ENCODE measurements at regions not wholly inside any gene's neighbourhood (a gene's known extent, or its start where the extent isn't known, plus 50 kb on each side); places are given as distances from the start of the nearest gene placed in this dataset.
"Not testable (repeated sequence)": the region's sequence is repeated elsewhere in the genome, so short reads cannot be mapped to it uniquely, and the experiment has no call there.

- DNase-seq (ENCODE audit: low read depth, low spot score); in situ Hi-C loops (cut with HindIII; ENCODE audit: low pct_unique_long_range_greater_than_20kb, low sequenced_read_pairs): not testable (repeated sequence)
These were observed 322.2 kb upstream of the PLGLB2 start for GRCh38 chr2:87425717-87426116.

GRCh38 chr2:87428452-87429130 is 319.3 kb upstream of the PLGLB2 start:
- in situ Hi-C loops (cut with HindIII; ENCODE audit: low pct_unique_long_range_greater_than_20kb, low sequenced_read_pairs); DNase-seq (ENCODE audit: low read depth, low spot score): not testable (repeated sequence)

DNA sequence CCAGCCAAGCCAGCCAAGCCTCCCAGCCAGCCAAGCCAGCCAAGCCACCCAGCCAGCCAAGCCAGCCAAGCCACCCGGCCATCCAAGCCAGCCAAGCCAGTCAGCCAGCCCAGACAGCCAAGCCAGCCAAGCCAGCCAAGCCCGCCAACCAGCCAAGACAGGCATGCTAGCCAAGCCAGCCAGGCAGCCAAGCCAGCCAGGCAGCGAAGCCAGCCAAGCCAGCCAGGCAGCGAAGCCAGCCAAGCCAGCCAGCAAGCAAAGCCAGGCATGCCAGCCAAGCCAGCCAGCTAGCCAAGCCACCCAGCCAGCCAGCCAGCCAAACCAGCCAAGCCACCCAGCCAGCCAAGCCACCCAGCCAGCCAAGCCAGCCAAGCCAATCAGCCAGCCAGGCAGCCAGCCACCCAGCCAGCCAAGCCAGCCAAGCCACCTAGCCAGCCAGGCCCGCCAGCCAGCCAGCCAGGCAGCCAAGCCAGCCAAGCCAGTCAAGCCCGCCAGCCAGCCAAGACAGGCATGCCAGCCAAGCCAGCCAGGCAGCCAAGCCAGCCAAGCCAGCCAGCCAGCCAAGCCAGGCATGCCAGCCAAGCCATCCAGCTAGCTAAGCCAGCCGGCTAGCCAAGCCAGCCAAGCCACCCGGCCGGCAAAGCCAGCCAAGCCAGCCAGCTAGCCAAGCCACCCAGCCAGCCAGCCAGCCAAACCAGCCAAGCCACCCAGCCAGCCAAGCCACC is 318.5 kb upstream of the PLGLB2 start:
- DNase-seq (ENCODE audit: low read depth, low spot score); in situ Hi-C loops (cut with HindIII; ENCODE audit: low pct_unique_long_range_greater_than_20kb, low sequenced_read_pairs): not testable (repeated sequence)

DNA sequence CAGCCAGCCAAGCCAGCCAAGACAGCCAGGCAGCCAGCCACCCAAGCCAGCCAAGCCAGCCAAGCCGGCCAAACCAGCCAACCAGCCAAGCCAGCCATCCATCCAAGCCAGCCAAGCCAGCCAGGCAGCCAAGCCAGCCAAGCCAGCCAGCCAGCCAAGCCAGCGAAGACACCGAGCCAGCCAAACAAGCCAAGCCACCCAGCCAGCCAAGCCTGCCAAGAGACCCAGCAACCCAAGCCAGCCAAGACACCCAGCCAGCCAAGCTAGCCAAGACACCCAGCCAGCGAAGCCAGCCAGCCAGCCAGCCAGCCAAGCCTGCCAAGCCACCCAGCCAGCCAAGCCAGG is 318.0 kb upstream of the PLGLB2 start:
- in situ Hi-C loops (cut with HindIII; ENCODE audit: low pct_unique_long_range_greater_than_20kb, low sequenced_read_pairs); DNase-seq (ENCODE audit: low read depth, low spot score): not testable (repeated sequence)

GRCh38 chr2:87431051-87431450 is 316.8 kb upstream of the PLGLB2 start:
- DNase-seq (ENCODE audit: low read depth, low spot score); in situ Hi-C loops (cut with HindIII; ENCODE audit: low pct_unique_long_range_greater_than_20kb, low sequenced_read_pairs): not testable (repeated sequence)

GRCh38 chr2:87432711-87433453 is 315.0 kb upstream of the PLGLB2 start:
- in situ Hi-C loops (cut with HindIII; ENCODE audit: low pct_unique_long_range_greater_than_20kb, low sequenced_read_pairs); DNase-seq (ENCODE audit: low read depth, low spot score): not testable (repeated sequence)

DNA sequence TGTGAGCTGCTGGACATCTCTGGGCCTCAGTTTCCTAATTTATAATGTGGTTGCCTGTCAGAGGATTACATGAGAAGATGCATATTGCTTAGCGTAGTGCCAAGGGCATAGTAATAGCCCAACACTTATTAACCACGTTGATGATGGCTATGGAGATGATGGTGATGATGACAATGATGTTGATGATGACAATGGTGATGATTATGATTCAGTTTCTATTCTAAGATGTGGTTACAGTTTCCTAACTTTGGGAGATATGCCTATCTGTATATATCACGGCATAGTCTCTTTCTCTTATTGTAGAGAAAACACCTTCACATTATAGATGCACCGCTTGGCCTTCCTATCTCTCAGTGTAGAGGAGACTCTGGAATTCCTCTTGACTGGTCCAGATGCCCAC is 311.9 kb upstream of the PLGLB2 start:
- DNase-seq (ENCODE audit: low read depth, low spot score); in situ Hi-C loops (cut with HindIII; ENCODE audit: low pct_unique_long_range_greater_than_20kb, low sequenced_read_pairs): not testable (repeated sequence)

GRCh38 chr2:87437701-87438260 is 310.1 kb upstream of the PLGLB2 start:
- in situ Hi-C loops (cut with HindIII; ENCODE audit: low pct_unique_long_range_greater_than_20kb, low sequenced_read_pairs) = not testable (repeated sequence)

DNA sequence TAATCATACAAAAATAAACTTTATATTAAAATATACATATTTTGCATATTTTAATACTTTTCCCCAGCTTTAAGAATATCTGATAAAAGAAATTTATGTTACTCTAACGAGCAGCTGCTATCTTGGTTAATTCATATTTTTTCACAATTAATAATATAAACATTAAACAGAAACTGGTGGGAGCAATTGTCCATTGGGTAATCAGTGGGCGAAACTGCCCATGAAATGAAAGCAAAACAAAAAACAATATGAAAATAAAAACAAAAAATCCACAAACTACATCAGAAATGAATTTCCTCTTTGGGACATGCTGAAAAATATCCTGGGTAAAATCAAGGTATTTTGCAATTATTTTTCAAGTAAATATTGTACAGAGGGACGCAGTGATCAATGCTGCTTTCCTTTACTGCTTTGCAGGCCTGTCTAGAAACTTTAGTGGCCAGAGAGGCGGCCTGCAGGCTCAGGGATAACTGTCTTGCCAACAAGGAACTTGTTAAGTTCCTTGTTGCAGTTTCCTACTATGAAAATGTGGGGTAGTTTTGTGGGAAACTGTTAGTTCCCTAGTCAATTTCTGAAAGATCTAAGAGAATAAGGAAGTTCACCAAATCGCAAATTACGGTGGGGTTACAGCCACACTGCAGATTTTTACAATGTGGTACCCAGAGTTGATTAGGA is 309.0 kb upstream of the PLGLB2 start:
- in situ Hi-C loops (cut with HindIII; ENCODE audit: low pct_unique_long_range_greater_than_20kb, low sequenced_read_pairs); DNase-seq (ENCODE audit: low read depth, low spot score): not testable (repeated sequence)

More at GRCh38 chr2:87437701-87438260, 310.1 kb upstream of the PLGLB2 start:
- DNase-seq (ENCODE audit: low read depth, low spot score) = not testable (repeated sequence)

- DNase-seq (ENCODE audit: low read depth, low spot score); in situ Hi-C loops (cut with HindIII; ENCODE audit: low pct_unique_long_range_greater_than_20kb, low sequenced_read_pairs): not testable (repeated sequence)
These were observed 308.2 kb upstream of the PLGLB2 start for GRCh38 chr2:87439617-87440204.

- in situ Hi-C loops (cut with HindIII; ENCODE audit: low pct_unique_long_range_greater_than_20kb, low sequenced_read_pairs) = not testable (repeated sequence)
These were observed 307.2 kb upstream of the PLGLB2 start for GRCh38 chr2:87440650-87441049.

GRCh38 chr2:87441375-87441774 is 306.5 kb upstream of the PLGLB2 start:
- in situ Hi-C loops (cut with HindIII; ENCODE audit: low pct_unique_long_range_greater_than_20kb, low sequenced_read_pairs); DNase-seq (ENCODE audit: low read depth, low spot score): not testable (repeated sequence)

More at GRCh38 chr2:87440650-87441049, 307.2 kb upstream of the PLGLB2 start:
- not testable (repeated sequence) for DNase-seq (ENCODE audit: low read depth, low spot score)

- DNase-seq (ENCODE audit: low read depth, low spot score); in situ Hi-C loops (cut with HindIII; ENCODE audit: low pct_unique_long_range_greater_than_20kb, low sequenced_read_pairs): not testable (repeated sequence)
These were observed 304.8 kb upstream of the PLGLB2 start for GRCh38 chr2:87442983-87443577.

GRCh38 chr2:87444951-87445350 is 302.9 kb upstream of the PLGLB2 start:
- DNase-seq (ENCODE audit: low read depth, low spot score); in situ Hi-C loops (cut with HindIII; ENCODE audit: low pct_unique_long_range_greater_than_20kb, low sequenced_read_pairs): not testable (repeated sequence)

- DNase-seq (ENCODE audit: low read depth, low spot score); in situ Hi-C loops (cut with HindIII; ENCODE audit: low pct_unique_long_range_greater_than_20kb, low sequenced_read_pairs): not testable (repeated sequence)
These were observed 302.1 kb upstream of the PLGLB2 start for GRCh38 chr2:87445613-87446312.

GRCh38 chr2:87446313-87446696 is 301.6 kb upstream of the PLGLB2 start:
- in situ Hi-C loops (cut with HindIII; ENCODE audit: low pct_unique_long_range_greater_than_20kb, low sequenced_read_pairs) = not testable (repeated sequence)

More at GRCh38 chr2:87446313-87446696, 301.6 kb upstream of the PLGLB2 start:
- DNase-seq (ENCODE audit: low read depth, low spot score) = not testable (repeated sequence)

Data from SK-MEL-5 (cell line).